Retinal pigment epithelial cell (primary cell): ENCODE measurements at regions not wholly inside any gene's neighbourhood (a gene's known extent, or its start where the extent isn't known, plus 50 kb on each side); places are given as distances from the start of the nearest gene placed in this dataset.

Experiments
- DNase-seq: peaks from one replicate; pipeline ENCODE4 v3.0.0-alpha.2; 2010; ENCODE audit warnings: low read depth
- H3K4me3 ChIP-seq: 2 replicates; pipeline ENCODE4 v1.5.1; 2011; ENCODE audit warnings: mild to moderate bottlenecking, low read length, control low read depth, moderate library complexity
- TF ChIP-seq, protein P1 (sequence below): conservative IDR thresholded peaks from 2 replicates; pipeline ENCODE4 v1.5.1; 2011; ENCODE audit warnings: low read depth, low read length, control low read depth, inconsistent platforms

DNA sequence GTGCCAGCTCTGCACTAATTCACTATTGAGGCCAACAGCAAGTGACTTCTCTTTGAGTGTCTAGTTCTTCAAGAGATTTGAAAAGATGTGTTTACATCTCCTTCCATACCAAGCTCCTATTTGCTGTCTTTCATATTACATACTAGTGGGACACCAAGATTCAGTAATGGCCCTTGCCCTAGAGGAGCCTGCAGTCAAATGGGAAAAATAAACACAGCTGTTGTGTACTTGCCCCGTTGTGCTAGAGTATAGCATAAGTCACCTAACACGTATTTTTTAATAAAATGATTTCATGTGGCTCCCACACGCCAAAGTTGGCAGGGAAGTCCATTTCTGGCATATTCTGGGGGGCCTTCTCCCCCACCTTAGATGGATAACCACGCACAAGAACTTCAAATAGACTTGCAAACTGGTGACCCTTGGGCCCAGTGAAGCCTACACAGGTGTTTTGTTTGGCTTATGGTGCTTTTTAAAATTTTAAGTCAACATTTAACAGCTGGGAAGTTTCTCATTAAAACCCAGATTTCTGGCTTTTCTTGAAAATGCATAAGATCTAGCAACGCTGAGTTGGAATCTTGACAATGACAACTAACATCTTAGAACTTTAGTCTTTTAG, 95.3 kb upstream of the LPP start:
- H3K4me3 ChIP-seq = no peak overlapping the region
- no peak for DNase-seq
- TF ChIP-seq, protein P1, sequence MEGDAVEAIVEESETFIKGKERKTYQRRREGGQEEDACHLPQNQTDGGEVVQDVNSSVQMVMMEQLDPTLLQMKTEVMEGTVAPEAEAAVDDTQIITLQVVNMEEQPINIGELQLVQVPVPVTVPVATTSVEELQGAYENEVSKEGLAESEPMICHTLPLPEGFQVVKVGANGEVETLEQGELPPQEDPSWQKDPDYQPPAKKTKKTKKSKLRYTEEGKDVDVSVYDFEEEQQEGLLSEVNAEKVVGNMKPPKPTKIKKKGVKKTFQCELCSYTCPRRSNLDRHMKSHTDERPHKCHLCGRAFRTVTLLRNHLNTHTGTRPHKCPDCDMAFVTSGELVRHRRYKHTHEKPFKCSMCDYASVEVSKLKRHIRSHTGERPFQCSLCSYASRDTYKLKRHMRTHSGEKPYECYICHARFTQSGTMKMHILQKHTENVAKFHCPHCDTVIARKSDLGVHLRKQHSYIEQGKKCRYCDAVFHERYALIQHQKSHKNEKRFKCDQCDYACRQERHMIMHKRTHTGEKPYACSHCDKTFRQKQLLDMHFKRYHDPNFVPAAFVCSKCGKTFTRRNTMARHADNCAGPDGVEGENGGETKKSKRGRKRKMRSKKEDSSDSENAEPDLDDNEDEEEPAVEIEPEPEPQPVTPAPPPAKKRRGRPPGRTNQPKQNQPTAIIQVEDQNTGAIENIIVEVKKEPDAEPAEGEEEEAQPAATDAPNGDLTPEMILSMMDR = no peak

DNA sequence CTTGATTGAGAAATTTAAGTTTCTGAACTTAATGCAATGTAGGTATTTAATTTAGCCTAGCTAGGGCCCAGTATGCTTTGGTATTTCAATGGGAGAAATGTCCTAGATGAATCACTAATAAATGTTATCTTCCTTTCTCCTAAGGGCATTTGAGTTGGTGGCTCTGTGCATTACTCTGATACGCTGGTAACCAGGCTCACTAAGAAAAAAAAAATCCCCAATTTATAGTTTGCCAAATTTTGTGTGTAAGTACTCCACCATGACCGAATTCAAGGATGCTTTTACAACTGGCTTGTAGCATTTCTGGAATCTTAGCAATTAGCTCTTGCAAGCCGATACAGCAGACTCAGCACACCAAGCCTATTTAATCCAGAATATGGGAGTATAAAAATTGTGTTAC, 94.6 kb upstream of the LPP start:
- TF ChIP-seq, protein P1 = no peak
- H3K4me3 ChIP-seq = no peak overlapping the region
- no peak for DNase-seq

GRCh38 chr3:188060264-188060835, 93.6 kb upstream of the LPP start:
- TF ChIP-seq, protein P1 = no peak
- DNase-seq = no peak
- H3K4me3 ChIP-seq = no peak overlapping the region

DNA sequence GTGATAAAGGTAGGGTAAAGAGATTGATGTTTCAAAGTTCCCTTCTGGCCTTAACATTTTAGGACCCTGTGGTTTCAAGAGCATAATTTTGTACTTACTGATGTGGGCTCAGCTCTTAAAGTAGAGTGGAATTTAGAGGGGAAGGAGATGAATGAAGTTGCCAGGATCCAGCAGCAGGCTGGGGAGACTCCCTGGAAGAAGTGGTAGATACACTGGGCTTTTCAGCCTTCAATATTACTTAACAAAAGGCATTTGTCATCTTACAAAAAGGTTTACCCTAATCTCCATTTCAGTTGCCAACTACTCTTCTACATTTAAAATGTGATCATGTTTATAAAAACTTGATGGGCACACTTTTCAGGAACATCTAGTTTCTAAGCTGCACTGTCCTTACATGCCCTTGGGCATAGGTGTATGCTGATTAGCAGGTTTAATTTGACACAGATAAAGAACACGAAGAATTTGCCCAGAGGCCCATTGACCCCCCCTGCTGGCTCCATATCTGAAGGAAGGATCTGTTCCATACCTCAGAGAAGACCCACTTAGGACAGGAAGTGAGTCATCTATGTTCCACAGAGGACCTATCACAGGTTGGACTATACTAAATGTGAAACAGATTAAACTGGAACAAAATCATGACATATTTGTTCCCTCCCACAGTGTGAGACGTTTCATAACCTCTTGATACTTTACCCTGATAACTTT, 93.0 kb upstream of the LPP start:
- no peak for DNase-seq

GRCh38 chr3:188062216-188062615, 91.7 kb upstream of the LPP start:
- no peak overlapping the region for H3K4me3 ChIP-seq
- no peak for DNase-seq
- TF ChIP-seq, protein P1 = no peak

More for the DNA sequence above, 93.0 kb upstream of the LPP start:
- TF ChIP-seq, protein P1 = no peak
- no peak overlapping the region for H3K4me3 ChIP-seq

DNA sequence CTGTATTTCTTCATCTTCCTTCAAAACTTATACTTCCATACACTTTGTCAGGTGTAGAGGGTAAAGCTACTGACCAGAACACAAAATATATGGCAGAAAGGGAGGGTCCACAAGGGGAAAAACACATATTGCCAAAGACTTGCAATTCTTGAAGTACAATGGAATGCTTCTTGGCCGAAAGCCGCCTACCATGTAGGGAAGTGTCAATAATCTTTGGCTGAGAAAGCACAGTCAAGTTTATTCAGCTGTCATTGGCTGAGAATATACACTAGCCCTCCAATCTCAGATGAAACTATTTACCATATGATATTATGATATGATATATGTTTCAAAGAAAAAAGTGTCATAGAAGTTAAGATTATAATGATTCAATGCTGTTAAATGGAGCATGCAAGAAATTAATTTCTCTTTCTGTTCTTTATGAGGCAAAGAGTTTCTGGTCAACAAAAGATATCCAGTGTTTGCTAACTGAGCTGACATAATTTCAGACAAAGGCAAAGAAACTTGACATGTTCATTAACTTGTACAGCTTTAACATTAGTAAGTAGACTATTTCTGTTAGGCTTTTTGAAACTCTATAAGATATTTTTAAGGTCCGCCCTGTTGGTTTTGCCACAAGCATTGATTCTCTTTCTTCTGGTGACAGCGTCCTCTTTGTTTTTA, 89.0 kb upstream of the LPP start:
- no peak overlapping the region for H3K4me3 ChIP-seq
- TF ChIP-seq, protein P1 = no peak
- no peak for DNase-seq
